Stomach (tissue), 4 donors: ENCODE measurements at regions not wholly inside any gene's neighbourhood (a gene's known extent, or its start where the extent isn't known, plus 50 kb on each side); places are given as distances from the start of the nearest gene placed in this dataset.

ENCODE experiments used
- CTCF ChIP-seq, 7 experiments: fragments of 450-650 bp in 4 of 7; fragments of 200-600 bp in 3 of 7; sonication (generic) in 3 of 7; IDR thresholded peaks; one replicate each; pipeline ENCODE4 v1.5.1; 2016 to 2019; ENCODE audit warnings: antibody characterized with exemption in 7 of 7, control low read depth in 2 of 7, mild to moderate bottlenecking in 1 of 7
- POLR2AphosphoS5 ChIP-seq, 3 donors: sonication (generic); formaldehyde crosslinking; IDR thresholded peaks; one replicate each; pipeline ENCODE4 v1.6.1; 2016; ENCODE audit warnings: antibody characterized with exemption in 3 of 3

- no peak for TF ChIP-seq CTCF (IDR thresholded peaks at IDR 0.05)
- no peak for TF ChIP-seq POLR2AphosphoS5 (IDR thresholded peaks at IDR 0.05)
Observed at GRCh38 chr5:6905423-6905822, 192.2 kb downstream of the TENT4A start.
